NCI-H345 (cell line): ENCODE measurements at regions not wholly inside any gene's neighbourhood (a gene's known extent, or its start where the extent isn't known, plus 50 kb on each side); places are given as distances from the start of the nearest gene placed in this dataset.
"Not testable (repeated sequence)": the region's sequence is repeated elsewhere in the genome, so short reads cannot be mapped to it uniquely, and the experiment has no call there.

Source experiments
- DNase-seq: peaks from one replicate; lab custom pipeline; 2025; lab: John Stamatoyannopoulos, UW

GRCh38 chr13:22757530-22758120, 423.2 kb upstream of the SGCG start:
- peak; percentile 9 for DNase-seq

GRCh38 chr13:22758245-22758644, 422.5 kb upstream of the SGCG start:
- no peak for DNase-seq

- DNase-seq = no peak
Observed at GRCh38 chr13:22761709-22762108, 419.1 kb upstream of the SGCG start.

GRCh38 chr13:22765547-22765946, 415.2 kb upstream of the SGCG start:
- no peak for DNase-seq

- DNase-seq = no peak
Observed at GRCh38 chr13:22770891-22771290, 409.9 kb upstream of the SGCG start.

GRCh38 chr13:22773465-22773864, 407.3 kb upstream of the SGCG start:
- no peak for DNase-seq

GRCh38 chr13:22776394-22777186, 404.2 kb upstream of the SGCG start:
- no peak for DNase-seq

- DNase-seq = no peak
Observed at GRCh38 chr13:22777207-22777606, 403.6 kb upstream of the SGCG start.

GRCh38 chr13:22789027-22789593, 391.7 kb upstream of the SGCG start:
- DNase-seq = no peak

GRCh38 chr13:22789916-22790315, 390.9 kb upstream of the SGCG start:
- DNase-seq = no peak

- DNase-seq = no peak
Observed at GRCh38 chr13:22793598-22794134, 387.1 kb upstream of the SGCG start.

GRCh38 chr13:22800526-22801401, 380.0 kb upstream of the SGCG start:
- no peak for DNase-seq

- peak; percentile 6 for DNase-seq
Observed at GRCh38 chr13:22801402-22802003, 379.3 kb upstream of the SGCG start.

GRCh38 chr13:22812793-22813192, 368.0 kb upstream of the SGCG start:
- DNase-seq = no peak

- DNase-seq = not testable (repeated sequence)
Observed at GRCh38 chr13:22813531-22814377, 367.0 kb upstream of the SGCG start.

- DNase-seq = not testable (repeated sequence)
Observed at GRCh38 chr13:22814433-22814832, 366.3 kb upstream of the SGCG start.

GRCh38 chr13:22821589-22821988, 359.2 kb upstream of the SGCG start:
- DNase-seq = no peak

- DNase-seq = no peak
Observed at GRCh38 chr13:22825186-22825585, 355.6 kb upstream of the SGCG start.

- DNase-seq = no peak
Observed at GRCh38 chr13:22828081-22828480, 352.7 kb upstream of the SGCG start.

GRCh38 chr13:22836475-22836874, 344.3 kb upstream of the SGCG start:
- no peak for DNase-seq
